ENCODE measurements at regions not wholly inside any gene's neighbourhood (a gene's known extent, or its start where the extent isn't known, plus 50 kb on each side); places are given as distances from the start of the nearest gene placed in this dataset.
"Not testable (repeated sequence)": the region's sequence is repeated elsewhere in the genome, so short reads cannot be mapped to it uniquely, and the experiment has no call there.

DNA sequence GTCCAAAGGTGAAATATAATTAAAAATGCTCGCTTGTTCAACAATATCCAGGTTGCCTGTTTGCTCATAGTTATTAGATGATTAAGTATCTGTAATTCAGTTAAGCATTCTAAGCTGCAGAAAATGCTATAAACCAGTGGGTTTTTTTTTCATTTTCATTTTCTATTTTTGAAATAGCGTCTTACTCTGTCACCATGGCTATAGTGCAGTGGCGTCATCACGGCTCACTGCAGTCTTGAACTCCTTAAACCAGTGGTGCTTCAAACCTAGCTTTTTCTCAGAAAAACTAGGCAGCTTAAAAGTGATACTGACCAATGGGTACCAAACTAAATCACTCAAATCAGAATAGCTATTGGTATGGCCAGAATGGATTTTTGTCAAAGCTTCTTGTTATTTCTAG, 925.2 kb downstream of the TSN start:
- no peak for ATAC-seq

DNA sequence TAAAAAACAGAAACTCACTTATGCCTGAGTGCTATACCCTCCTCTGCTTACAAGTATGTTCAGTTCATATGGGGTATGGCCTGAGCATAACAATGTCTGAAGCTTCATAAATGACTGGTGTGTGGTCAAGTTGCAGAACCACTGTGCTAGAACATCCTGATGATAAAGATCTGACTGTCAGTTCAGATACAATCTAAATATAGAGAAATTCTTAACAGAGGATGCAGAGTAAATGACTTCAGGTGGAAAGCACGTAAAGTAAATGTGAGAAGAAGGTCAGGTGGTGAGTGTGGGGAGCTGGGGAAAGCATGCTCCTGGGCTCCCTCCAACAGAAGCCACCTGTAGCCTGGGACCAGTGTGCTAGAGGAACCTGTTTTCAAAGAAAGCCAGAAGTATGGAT, 926.2 kb downstream of the TSN start:
- no peak for ATAC-seq

DNA sequence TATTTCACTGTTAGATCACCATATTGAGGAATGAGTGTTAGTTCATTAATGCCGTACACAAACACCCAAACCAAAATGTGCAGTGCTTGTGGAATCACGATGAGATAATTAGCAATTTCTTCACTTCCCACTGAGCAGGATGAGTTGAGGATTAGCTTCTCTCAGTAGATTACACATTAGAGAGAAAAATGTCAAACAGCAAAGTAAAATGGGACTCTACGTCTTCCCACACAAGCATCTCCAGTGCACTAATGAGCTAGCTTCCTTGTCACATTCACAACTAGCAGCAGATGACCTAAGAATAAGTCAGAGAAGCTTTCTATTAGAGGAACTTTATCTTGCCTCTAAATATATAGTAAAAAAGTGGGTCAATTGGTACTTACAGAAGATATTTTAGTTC, 926.9 kb downstream of the TSN start:
- ATAC-seq: no peak

DNA sequence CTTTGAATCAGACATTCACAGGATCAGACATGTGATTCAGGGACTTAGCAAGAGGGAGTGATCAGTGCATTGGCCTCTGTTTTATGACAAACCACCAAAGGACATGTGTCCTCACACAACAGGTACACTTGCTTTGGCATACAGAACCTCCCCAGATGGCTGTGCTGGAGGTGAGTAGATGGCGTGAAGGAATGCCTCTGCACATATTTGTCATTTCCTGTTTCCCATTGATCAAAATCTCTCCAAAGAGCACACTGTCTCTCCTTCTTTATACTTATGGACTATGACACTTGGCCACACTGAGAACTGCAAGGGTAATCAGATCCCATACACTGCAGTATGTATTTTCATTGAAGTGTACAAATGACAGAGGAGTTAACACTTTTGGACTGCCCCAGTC, 927.6 kb downstream of the TSN start:
- no peak for ATAC-seq

DNA sequence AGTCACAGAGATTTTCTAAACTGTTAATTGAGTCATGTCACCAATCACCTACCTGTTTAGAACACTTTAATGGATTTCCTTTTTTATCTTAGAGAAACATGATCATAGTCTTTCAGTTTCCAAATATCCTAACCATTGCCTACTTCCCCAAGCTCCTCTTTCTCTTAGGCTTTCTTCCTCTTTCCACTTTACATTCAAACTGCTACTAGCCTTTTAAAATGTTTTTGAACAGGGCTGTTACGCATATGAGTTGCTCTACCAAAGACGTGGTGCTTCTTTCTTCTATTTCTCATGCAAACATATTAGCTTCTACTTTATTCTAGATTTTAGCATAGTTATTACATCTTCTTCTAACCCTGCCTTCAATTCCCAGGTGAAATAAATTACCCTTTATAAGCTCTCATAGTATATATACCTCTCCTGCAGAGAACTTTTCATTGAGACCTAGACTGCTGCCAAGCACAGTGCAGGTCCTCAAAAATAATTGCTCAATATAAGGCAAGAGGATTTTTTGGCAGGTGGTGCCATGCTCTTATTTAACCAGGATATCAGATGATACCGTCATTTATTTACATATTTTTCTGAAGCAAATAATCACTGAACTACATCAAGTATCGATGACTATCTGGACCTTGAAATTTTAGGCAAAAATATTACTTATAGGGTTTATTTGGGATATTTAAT, 937.1 kb downstream of the TSN start:
- ATAC-seq: no peak

DNA sequence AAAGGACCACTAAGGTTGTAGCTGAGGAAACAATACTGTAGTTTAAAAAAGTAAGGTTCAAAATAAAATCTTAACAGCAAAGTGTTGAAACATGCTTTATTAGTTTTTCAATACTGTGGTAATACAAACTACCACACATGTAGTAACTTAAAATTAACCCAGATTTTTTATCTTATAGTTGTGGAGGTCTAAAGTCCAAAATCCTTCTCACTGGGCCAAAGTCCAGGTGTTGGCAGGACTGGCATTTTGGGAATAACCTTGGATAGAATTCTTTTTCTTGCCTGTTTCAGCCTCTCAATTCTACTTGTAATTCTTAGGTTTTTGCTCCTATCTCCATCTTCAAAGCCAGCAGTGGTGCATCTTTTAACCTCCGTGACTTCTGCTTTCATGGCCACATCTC, 942.0 kb downstream of the TSN start:
- ATAC-seq: no peak

DNA sequence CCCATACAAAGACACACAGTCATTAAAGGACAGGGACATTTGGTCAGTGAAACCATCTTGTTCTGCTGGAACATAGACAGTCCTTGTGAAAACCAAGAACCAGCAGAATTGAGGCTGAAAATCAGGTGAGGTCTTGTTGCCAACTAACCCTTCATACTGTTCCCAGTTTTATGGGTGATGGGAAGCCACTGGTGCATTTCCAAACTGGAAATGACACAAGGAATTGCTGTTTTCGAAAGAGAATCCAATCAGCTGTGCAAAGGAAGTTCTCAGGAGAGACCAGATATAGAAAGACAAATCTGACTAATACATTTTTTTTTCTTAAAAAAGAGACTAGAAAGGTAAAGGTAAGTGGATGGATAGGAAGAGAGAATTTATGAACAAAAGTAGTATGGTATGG, 948.2 kb downstream of the TSN start:
- no peak for ATAC-seq

DNA sequence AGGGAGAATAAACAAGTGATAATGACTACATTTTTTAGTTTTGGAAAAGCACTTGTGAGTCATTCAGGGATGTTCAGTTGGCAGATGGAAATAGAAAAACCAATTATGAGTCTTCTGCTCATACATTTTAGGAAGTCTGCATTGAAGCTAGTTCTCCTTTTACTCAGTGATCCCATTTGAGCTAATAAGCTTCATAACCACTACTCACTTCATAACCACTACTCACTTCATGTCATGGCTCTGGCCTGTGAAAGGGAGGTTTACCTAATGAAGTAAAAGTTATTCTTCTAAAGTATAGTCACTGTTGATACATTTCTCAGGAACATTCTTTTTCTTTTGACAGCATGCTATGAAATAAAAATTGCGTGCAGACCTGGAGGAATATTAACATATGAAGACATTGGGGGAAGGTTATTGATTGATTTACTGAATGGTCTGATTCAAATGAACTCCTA, 948.7 kb downstream of the TSN start:
- no peak for ATAC-seq

DNA sequence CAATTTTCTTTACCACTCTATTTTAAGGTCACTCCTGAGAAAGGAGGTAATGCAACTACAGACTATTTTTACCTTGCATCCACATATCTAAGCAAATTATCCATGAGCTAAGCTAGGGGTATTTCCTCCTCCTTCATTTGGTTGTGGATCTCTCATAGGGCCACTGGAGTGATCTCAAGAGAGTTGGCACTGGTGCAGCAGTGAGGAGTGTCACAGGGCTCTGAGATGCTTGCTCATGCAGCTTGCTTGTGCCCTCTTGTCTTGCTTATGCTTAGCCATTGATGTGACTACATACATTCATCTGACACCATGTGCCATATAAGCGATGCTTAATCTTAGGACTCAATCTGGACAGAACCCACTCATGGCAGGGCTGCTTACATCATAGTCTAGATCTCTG, 950.3 kb downstream of the TSN start:
- ATAC-seq: no peak

DNA sequence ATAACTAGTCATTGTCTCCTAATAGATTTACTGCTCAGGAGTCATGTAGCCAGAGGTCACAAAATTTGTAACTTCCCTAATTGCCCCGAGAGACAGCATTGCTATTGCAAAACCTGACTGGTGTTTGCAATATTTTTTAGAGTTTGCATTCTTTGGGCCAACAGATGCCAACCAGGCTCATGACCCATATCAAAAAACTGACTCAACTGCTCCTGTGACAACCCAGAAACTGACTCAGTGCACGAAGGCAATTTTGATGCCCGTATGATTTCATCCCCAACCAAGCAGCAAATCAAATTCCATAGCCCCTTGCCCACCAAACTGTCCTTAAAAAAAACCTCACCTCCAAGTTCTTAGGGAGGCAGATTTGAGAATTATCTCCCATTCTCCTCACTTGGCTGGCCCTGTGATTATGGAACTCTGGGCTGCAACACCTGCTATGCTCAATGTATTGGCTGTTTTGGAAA, 951.3 kb downstream of the TSN start:
- no peak for ATAC-seq

DNA sequence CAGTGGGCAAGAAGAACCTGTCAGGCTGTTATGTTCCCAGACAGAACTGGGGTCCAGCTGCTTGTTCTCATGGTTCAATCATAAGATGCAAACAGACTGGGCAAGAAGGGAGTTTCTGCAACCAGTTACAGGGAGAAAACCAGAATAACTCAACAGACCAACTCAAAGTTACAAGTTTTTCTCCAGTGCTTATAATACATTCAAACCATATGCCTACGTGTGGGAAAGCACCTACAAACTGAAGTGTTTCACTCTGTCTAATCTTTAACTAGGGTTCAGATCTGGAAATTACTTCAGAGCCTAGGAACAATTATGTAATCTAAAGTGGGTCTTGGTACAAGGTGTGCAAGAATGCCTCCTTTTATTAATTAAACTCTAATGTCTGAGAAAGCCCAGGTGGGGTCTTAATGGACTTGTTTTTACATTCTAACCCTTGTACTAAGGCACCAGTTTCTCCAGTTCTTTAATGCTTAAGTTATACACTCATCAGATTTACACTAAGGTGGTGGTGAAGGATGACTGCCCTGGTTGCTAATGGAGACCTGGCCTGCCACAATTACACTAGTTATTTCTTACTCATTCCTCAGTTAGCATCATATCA, 951.9 kb downstream of the TSN start:
- no peak for ATAC-seq

DNA sequence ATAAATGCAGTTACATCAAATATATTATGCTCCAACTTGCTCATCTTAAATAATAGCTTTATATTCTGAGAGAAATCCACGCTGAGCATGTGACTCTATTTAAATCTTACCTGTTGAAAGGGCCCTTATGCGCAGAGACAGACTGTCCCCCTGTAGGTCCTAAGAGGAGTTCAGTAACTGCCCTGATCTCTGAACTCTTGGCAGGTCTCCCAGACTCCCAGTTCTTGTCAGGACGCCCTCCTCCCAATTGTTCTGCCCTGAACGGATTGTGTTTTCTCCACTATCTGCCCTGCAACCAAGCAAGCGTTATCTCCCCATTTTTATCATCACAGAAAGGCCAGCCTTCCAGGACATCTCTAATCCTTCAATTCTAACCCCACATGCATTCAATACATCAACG, 954.6 kb downstream of the TSN start:
- ATAC-seq: no peak

DNA sequence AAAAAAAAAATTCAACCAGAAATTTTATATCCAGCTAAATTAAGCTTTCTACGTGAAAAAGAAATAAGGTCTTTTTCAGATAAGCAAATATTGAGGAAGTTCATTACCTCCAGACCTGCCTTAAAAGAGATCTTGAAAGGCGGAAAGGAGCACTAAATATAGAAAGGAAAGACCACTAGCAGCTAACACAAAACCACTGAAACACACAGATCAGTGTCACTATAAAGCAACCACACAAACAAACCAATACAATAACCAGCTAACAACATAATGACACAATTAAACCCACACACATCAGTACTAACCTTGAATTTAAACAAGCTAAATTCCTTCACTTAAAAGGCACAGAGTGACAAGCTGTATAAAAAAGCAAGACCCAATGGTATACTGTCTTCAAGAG, 958.3 kb downstream of the TSN start:
- ATAC-seq: no peak

DNA sequence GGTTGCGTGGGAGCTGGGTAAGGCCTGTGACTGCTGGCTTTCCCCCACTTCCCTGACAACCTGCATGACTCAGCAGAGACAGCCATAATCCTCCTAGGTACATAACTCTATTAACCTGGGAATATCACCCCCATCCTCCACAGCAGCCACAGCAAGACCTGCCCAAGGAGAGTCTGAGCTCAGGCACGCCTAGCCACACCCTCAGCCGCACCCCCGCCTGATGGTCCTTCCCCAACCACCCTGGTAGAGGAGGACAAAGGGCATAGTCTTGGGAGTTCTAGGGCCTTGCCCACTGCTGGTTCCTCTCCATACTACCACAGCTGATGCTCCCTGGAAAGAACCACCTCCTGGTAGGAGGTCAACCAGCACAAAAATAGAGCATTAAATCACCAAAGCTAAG, 965.4 kb downstream of the TSN start:
- not testable (repeated sequence) for ATAC-seq

DNA sequence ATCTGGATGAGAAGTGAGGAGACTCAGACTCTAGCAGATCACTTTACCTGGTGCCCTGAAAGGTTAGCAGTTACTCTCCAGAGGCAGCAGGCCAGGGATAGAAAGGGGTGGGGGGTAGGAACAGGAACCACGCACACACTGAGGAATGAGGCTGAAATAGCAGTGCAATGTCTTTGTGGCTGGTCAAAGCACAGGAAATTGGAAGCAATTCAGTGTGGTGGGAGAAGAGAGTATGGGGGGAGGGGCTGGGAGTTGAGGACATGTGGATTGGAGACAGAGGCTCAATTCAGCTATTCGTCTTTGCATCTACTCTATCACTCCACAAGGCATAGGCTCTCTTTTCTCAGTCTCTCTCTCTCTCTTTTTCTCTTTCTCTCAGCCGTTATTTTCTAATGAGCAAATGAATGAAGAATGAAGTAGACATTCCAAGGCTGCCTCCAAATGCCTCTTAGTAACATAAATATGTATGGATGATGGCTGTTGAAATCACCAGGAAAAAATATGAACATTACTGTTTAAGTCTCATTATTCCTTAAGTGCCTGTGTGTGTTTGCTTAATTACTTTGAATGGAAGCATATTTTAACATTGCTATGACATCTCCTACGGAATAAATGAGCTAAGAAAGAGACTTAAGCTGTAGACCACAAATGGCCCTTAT, 979.4 kb downstream of the TSN start:
- ATAC-seq: no peak

DNA sequence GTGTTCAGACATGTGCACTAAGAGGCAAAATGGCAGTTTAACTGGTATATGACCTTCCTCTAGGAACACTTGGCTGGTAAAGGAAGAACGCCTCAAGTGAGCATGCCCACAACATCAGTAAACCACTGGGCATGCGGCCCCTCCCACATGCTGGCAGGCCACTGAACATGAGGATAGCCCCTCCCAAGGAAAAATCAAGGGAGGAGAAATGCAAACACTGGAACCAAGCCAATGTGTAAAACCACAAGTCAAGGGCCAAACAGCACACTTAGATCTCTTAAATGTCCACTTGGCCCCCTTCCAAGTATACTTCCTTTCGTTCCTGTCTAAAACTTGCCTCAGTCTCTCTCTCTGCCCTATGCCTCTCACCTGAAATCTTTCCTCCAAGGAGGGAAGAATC, 980.8 kb downstream of the TSN start:
- ATAC-seq: no peak

DNA sequence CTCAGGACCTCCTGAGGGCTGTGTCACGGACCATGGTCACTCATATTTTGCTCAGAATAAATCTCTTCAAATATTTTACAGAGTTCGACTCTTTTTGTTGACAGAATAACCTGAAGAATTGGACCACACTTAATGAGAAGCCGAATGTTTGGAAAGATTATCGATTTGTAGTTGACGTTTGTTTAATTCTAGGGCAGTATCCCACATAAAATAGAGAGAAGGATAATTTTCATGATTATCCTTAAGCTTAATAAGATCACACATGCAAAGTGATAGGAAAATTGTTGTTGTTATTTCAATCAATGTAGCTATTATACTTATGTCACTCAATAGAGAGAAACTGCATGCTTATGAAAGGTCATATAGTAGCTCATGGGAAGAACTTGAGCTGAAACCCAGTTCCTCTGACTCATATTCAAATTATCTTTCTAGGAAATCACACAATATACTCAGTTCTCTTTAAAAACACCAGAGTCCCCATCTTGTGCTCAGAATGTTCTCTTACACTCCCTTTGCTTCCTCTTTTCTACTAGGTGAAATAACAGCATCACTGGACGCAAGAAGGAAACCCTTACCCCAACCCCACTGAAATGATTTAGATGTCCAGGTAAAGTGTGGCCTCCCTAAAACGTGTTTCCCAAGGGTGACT, 982.1 kb downstream of the TSN start:
- no peak for ATAC-seq

DNA sequence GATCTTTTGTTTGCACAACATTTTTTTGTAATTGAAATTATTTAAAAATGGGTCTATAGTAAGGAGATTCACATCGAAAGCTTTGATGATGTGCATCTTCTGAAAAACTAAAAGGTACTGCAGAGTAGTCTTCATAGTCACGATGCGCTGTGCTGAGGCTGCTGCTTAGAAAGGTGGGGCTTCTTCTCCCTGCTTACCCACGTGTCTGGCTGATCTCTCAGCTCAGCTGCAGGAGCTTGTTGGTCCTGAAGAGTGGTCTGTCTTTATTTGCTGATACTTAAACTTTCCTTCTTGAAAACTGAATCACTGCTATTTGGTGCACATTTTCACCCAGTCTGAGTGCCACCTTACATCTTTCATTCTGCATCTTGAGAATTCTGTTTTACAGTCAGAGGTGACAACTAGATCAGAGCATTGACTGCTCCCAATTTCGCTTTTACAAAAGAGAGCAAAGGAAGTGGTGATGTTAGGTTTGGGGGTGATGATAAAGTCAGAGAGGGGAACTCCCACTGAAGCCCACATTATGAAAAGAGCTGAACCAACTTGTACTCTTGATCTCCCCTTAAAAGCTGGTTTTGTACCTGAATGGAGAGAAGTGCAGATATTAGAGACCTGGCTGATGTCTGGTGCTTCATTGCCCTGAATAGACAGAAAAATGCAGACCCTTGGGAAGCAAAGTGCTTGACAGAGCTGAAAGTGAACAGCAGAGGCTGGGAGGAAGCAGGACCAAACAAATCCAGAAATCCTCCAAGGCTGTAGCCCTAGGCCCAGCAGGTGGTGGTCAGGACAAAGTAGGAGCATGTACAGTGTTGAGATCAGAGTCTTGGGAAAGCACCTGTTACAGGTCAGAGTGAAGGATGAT, 984.5 kb downstream of the TSN start:
- no peak for ATAC-seq

DNA sequence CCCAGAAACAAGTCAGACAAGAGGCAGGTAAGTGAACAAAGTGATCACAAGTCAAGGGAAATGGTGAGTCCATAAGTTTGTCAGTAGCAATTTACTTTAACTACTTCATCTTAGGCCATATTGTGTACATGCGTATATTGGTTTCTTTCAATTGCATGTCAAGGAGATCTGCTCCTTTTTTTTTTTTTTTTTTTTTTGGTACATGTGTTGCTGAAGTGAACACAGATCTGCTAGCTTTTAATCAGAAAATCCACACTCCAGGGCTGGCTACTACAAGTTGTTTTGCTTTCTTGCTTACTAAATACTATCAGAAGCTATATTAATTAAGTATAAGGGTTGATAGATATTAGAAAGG, 985.1 kb downstream of the TSN start:
- no peak for ATAC-seq

DNA sequence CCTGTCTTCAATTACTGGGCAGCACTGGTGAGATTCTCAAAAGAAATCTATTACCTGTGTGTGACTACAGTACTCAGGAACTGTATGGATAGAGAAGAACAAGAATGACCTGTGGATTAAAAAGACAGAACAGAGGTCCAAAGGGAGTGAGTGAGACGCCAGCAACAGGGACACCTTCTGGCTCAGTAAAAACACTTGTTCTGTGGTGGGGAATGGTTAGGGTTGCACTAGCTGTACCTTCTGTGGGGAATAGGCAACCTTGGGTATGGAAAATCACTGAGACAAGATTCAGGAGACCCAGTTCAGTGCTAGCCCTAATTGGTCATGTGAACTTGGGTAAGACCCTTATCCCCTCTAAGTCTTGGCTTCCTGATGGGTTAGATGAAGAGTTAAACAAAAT, 986.0 kb downstream of the TSN start:
- ATAC-seq: no peak

DNA sequence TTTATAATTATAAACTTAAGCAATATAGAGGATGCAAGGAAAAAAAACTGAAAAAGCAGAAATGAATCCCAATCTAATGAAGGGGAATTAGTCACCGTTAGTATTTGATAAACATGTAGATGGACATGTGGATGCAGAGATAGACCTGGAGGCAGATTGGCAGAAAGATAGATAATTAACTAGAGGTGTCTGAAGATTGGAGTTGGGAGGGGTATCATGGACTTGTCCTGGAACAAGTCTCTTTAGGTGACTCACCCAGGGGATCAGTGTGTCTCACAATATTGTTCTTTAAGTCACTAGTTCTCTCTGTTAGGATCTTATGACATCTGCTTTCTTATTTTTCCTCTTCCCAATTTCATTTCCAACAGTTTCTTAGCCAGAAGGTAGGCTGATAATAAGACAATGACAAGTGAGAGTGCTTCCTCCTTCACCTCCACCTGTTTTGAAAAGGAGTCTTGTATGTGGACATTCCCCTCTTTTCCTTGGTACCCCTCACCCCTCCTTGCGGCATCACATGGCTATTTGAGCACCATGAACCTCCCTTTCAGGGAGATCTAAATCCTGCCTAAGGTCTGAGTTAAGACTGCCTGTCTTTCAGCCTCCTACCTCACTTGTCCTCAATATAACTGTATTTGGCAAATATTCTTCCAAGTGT, 987.7 kb downstream of the TSN start:
- ATAC-seq: no peak

DNA sequence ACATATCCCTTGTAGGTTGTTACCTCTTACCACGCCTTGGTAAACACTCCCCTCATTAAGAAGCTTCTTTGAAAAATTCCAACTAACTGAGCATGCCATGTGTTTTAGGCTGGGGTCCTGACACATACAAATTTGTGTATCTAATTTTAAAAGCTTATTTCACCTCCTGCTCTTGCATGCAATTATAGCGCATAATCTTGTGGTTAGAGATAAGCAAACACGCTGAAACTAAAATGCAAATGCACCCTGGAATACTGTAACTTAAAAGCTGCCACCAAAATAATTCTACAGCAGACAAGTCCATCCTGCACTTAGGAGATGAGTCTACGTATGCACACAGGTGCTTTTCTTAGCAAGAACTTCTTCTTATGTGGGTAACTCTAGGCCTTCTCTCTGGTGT, 990.2 kb downstream of the TSN start:
- ATAC-seq: no peak

Measured in activated CD4-positive, CD25-positive, alpha-beta regulatory T cell treated with anti-CD3 and anti-CD28 coated beads, Interleukin-2, amount 50 U/mL, for 24 hours (primary cell).